Raji (cell line): ENCODE measurements at regions not wholly inside any gene's neighbourhood (a gene's known extent, or its start where the extent isn't known, plus 50 kb on each side); places are given as distances from the start of the nearest gene placed in this dataset.

ENCODE experiments used
- POLR2A ChIP-seq: IDR thresholded peaks from 2 replicates; pipeline ENCODE4 v1.6.1; 2011; ENCODE audit warnings: low read depth, low read length, control low read depth; ENCODE audit not compliant: insufficient read depth

DNA sequence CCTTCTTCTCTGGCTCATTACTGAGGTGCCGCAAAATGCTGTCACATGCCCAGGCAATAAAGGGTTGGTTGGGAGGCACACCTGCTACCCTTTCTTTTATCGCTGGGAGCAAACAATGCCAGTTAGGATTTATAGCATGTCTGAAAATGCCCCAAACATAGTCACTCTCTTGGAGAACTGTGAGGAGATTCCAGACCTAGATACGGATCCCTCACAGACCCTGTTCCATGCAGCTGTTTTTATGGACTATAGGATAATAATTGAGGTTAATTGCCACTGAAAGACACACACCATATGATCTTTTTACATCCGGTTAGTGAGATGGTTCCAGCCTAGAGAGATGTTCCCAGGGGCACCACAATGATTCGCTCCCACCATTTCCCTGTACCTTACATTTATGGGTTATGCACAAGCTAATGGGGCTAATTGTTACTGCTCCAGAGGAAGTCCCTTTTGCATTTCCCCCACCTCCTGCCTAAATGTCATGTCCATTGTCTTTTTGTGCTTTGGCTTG lies 318.1 kb downstream of the PIK3R1 start:
- no peak for TF ChIP-seq POLR2A

DNA sequence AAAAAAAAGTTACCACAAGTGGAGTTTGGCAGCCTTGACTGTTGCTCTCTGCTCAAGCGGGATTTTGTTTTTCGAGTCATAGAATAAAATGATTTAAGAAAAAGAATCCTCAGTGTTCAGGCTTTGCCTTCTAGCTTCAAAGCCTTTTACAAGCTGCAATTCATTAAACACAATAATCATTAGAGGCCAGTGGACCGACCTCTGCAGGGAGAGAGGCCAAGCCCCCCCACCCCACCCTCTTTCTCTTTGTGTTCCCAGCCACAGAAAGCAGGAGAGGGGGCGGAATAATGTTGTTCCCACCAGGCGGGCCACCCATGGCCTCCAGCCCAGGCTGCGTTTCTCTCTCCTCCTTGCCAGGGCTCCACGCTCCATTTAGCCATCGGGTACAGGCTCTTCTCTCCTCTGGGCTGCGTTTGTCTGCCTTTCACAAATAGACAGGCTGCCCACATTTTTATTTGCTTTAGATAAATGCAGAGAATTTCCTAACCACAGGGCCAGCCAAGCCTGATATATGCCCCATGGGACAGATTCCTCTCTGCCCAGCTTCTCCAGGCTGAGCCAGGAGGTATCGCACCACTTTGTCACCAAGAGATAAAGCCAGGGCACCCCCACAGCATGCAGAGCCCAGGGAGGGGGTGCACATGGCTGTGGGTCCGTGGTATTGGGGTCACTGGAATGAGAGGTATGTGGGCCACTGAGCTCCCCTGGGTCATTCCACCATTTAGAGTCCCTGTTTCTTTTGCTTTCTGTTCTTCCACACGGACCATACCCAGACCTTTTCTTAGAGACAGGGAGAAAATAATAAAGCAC lies 318.8 kb downstream of the PIK3R1 start:
- TF ChIP-seq POLR2A = no peak

GRCh38 chr5:68534956-68535520 lies 319.5 kb downstream of the PIK3R1 start:
- TF ChIP-seq POLR2A = no peak

DNA sequence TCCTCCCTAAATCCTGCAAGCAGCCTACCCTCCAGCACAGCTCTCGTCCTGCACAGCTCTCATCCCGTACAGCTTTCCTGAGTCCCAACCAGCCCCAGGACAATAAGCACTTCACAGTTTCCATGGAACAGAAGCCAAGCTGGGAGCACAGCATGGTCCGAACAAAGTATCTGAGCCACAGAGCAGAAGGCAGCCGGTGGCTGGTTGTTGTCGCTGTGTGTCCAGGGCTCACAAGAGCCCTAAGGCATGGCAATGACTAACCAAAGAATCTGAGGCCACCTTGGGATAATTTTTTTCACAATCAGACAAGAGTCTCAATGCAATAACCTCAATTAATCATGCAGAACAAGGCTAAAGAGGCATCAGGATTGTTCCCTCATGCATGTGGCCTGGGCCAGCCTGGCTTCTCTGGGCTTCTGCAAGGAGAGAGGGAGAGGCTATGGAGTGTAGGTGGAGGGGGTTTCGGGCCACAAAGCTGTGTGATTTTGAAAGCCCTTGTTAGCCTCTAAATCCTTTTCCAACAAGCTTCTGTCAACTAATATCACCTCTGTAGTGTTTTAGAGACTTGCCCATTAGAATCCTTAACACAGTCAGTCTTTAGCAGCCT lies 323.4 kb downstream of the PIK3R1 start:
- TF ChIP-seq POLR2A = no peak

GRCh38 chr5:68540798-68541590 lies 325.4 kb downstream of the PIK3R1 start:
- no peak for TF ChIP-seq POLR2A

- no peak for TF ChIP-seq POLR2A
Measured at GRCh38 chr5:68542207-68542606, 326.7 kb downstream of the PIK3R1 start.

GRCh38 chr5:68543212-68543611 lies 327.7 kb downstream of the PIK3R1 start:
- TF ChIP-seq POLR2A = no peak

DNA sequence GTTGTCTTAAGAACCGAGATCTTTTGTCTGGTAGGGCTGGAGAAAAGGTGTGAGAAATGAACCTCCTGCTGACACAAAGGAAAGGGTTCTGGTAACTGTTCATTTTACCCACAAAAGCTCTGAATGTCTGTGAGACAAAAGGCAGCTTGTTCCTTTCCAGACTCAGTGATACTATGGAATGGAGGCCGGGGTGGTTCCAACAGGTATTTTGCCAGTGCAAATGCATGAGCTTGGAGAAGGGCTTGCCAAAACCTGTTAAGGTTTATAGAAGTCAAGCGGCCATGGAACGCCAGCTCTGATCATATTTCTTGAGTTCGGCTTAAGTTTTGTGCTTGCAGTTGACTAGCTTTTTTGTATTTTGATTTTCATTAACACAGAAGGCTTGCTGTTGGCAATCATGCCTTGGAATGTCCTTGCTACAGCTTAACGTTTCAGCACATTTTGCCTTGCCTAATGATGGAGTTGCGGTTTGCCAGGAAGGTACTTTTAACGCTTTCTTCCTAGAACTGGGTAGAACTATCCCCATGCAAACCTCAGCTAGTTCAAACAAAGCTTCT lies 328.6 kb downstream of the PIK3R1 start:
- TF ChIP-seq POLR2A = no peak

DNA sequence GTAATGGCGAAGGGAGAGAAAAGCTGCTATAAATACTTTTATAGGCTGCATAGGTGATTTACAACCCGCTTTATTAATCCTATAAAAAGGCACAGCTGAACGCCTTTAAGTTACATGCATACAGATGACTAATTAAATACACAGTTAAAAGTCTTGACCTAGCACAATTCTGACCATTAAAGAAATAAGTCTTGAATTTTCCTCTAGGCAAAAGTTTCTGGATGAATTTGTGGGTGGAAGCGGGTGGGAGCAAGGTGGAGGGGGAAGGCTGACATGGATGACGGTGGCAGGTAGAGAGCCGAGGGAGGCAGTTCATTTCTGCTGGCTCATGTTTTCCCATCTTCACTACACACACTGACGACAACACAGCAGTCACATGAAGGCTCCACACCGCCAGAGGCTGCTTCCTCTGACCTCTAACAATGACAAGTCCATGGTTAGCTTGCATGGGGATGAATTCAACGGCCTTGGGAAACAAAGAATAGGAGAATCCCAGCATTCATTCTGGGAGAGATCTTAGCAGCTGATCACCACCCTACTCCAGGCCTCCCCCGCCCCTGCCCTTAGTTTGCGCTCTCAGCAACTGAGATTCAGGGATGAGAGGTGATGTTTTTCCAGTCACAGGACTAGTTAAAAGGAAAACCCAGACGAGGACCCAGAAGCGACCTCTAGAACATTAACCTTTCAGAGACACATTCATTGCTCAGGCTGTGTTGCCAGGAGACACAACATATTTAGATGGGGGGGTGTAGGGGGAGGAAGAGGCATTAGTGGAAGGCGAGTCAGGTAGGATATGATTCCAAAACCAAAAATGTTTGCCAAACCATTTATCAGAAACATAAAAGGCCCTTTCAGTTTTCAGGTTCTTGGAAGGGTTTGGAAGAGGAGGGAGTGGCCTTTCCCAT lies 329.3 kb downstream of the PIK3R1 start:
- TF ChIP-seq POLR2A = no peak

DNA sequence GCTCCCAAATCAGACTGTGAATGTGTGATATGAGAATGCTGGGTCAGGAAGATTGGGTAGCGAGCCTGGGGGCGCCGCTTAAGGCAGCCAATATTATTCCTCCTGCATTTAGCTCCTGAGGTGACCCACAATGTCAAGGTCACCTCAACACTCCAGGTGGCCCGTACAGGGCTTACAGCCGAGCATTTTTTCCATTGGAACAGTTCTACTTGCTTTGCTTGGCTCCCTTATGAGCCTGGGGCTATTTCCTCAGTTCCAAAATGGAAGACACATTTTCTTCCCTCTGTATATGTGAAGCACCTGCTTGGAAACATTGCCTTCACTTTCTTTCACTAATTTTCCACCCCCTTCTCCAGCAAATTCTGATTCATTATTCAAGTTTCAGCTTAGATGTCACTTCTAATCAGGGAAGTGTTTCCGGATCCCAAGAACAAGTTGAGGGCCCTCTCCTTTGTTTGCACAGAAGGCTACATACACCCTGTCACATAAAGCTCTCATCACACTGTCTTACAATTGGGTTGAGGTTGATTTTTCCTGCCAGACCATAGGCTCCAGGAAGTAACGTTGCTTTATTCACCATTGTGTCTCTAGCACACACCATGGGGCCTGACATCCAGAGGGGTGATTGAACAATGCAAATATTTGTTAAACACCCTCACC lies 330.2 kb downstream of the PIK3R1 start:
- no peak for TF ChIP-seq POLR2A

- TF ChIP-seq POLR2A = no peak
Measured at GRCh38 chr5:68547056-68547455, 331.5 kb downstream of the PIK3R1 start.

GRCh38 chr5:68547622-68548021 lies 332.1 kb downstream of the PIK3R1 start:
- TF ChIP-seq POLR2A = no peak

- no peak for TF ChIP-seq POLR2A
Measured at GRCh38 chr5:68548959-68549676, 333.6 kb downstream of the PIK3R1 start.
